ENCODE measurements at regions not wholly inside any gene's neighbourhood (a gene's known extent, or its start where the extent isn't known, plus 50 kb on each side); places are given as distances from the start of the nearest gene placed in this dataset.

DNA sequence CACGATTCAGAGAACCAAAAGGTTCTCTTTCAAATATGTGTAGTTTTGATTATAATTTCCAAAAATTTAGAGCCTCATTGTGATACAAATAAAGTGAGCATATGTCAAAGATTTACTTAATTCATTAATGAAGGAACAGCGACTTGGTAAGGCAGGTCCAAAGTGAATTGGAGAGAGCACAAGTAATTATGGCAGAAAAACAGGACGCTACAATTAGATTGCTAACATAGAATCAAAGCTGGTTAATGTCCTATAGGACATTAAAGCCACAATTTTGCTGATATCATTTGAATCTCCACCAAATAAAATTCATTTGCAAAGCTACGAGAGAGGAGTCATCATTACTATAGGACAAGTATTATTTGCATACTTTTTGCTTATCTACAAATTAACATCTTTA lies 164.2 kb downstream of the CCER1 start:
- CTCF ChIA-PET, result no interaction called here
- Histone ChIP-seq H3K36me3 (ENCODE audit: control insufficient read depth, insufficient read depth, low read length) (no peaks in the 10 kb centered on the region), H3K27me3 (ENCODE audit: control insufficient read depth, insufficient read depth, low read length) (no peaks in the 10 kb centered on the region), H3K4me3 (ENCODE audit: low read depth, low read length) (no peak overlapping the region)
- POLR2A ChIA-PET, result no interaction called here
- TF ChIP-seq, protein P1, sequence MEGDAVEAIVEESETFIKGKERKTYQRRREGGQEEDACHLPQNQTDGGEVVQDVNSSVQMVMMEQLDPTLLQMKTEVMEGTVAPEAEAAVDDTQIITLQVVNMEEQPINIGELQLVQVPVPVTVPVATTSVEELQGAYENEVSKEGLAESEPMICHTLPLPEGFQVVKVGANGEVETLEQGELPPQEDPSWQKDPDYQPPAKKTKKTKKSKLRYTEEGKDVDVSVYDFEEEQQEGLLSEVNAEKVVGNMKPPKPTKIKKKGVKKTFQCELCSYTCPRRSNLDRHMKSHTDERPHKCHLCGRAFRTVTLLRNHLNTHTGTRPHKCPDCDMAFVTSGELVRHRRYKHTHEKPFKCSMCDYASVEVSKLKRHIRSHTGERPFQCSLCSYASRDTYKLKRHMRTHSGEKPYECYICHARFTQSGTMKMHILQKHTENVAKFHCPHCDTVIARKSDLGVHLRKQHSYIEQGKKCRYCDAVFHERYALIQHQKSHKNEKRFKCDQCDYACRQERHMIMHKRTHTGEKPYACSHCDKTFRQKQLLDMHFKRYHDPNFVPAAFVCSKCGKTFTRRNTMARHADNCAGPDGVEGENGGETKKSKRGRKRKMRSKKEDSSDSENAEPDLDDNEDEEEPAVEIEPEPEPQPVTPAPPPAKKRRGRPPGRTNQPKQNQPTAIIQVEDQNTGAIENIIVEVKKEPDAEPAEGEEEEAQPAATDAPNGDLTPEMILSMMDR (IDR thresholded peaks at IDR 0.05; ENCODE audit: insufficient read depth, low read depth, low read length), result no peak
- no peak for DNase-seq (ENCODE audit: low read depth)

DNA sequence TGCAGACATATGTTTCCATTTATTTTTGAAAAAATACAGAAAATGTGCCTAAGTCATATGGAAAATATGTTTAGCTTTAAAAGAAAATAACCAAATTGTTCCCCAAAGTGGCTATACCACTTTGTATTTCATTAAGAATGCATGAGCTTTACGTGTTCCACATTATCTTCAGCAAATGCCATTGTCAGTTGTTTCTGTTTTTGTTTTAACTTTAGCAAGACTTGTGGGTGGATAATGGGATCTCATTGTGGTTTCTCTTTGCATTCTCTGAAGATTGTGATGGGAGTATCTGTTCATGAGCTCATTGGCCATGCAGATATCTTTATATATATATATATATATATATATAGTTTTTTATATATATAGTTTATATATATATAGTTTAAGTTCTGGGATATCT lies 181.5 kb downstream of the CCER1 start:
- TF ChIP-seq, protein P1 (IDR thresholded peaks at IDR 0.05; ENCODE audit: insufficient read depth, low read depth, low read length), result no peak
- Histone ChIP-seq H3K27me3 (ENCODE audit: control insufficient read depth, insufficient read depth, low read length) (no peaks in the 10 kb centered on the region), H3K4me3 (ENCODE audit: low read depth, low read length) (no peak overlapping the region), H3K36me3 (ENCODE audit: control insufficient read depth, insufficient read depth, low read length) (no peaks in the 10 kb centered on the region)
- DNase-seq (ENCODE audit: low read depth), result no peak
- ChIA-PET CTCF (no interaction called here), POLR2A (interaction anchor here (0.6 kb wide), 1 partner anchor 66 kb away, joined by 3 read pairs; no protein-coding TSS in a partner anchor)

DNA sequence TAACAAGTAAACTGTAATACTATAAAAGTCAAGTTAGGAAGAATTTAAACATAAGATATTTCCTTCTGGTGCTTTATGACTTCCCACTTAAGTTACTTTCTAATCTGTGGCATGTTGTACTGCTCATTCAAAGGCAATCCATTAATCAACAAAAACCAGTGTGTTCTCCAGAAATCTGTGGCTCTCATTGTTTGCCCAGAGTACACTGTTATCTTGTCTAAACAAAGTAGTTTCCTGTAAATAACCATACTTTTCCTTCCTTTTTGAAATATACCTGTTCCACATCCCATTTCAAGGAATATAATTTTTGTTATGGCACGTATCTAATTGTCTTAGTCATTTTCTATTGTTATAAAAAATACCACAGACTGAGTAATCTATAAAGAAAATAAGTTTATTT lies 184.1 kb downstream of the CCER1 start:
- ChIA-PET POLR2A (no interaction called here), CTCF (no interaction called here)
- no peak for DNase-seq (ENCODE audit: low read depth)
- H3K36me3 ChIP-seq (ENCODE audit: control insufficient read depth, insufficient read depth, low read length), result no peaks in the 10 kb centered on the region
- TF ChIP-seq, protein P1 (IDR thresholded peaks at IDR 0.05; ENCODE audit: insufficient read depth, low read depth, low read length), result no peak
- H3K4me3 ChIP-seq (ENCODE audit: low read depth, low read length), result no peak overlapping the region
- no peaks in the 10 kb centered on the region for H3K27me3 ChIP-seq (ENCODE audit: control insufficient read depth, insufficient read depth, low read length)

DNA sequence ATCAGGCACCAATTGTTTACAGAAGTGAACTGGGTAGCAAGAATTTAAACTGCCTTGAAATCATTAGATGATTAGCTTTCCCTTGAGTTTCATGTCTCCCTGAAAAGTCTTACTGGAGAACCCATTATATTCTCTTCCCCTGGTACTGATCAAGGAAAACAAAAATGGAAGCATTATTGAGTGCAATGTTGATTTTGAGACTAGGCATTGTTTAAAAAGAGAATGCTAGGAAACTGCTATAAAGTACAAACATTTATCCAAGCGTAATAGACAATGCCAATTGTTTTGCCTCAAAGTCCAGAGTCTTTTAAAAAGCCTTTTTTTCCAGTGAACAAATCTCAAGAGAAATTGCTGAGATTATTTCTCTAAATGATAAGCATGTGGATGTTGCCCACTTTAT lies 197.0 kb downstream of the CCER1 start:
- CTCF ChIA-PET, result no interaction called here
- H3K27me3 ChIP-seq (ENCODE audit: control insufficient read depth, insufficient read depth, low read length), result no peaks in the 10 kb centered on the region
- TF ChIP-seq, protein P1 (IDR thresholded peaks at IDR 0.05; ENCODE audit: insufficient read depth, low read depth, low read length), result no peak
- POLR2A ChIA-PET, result no interaction called here
- H3K36me3 ChIP-seq (ENCODE audit: control insufficient read depth, insufficient read depth, low read length), result no peaks in the 10 kb centered on the region
- no peak for DNase-seq (ENCODE audit: low read depth)
- no peak overlapping the region for H3K4me3 ChIP-seq (ENCODE audit: low read depth, low read length)

DNA sequence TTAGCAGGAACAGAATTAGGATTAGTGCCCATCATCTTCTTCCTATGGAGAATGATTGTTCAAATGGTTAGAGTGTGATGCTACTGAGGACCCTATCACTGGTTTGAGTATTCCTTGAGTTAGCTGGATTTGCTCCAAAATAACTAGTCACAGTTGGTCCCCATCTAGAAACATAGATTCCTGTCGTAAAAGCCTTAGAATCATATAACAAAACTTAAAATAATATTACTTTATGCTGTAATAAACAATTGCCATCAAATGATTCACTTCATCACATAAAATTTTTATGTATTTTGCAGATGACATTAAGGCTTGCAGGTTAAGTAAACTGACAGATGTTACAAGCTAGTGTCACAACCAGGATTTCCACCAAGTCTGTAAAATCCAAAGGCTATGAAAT lies 209.8 kb downstream of the CCER1 start:
- DNase-seq (ENCODE audit: low read depth), result no peak
- H3K36me3 ChIP-seq (ENCODE audit: control insufficient read depth, insufficient read depth, low read length), result no peaks in the 10 kb centered on the region
- POLR2A ChIA-PET, result no interaction called here
- H3K27me3 ChIP-seq (ENCODE audit: control insufficient read depth, insufficient read depth, low read length), result no peaks in the 10 kb centered on the region
- no peak overlapping the region for H3K4me3 ChIP-seq (ENCODE audit: low read depth, low read length)
- TF ChIP-seq, protein P1 (IDR thresholded peaks at IDR 0.05; ENCODE audit: insufficient read depth, low read depth, low read length), result no peak
- CTCF ChIA-PET, result no interaction called here

Data from BJ (cell line).